Stomach (tissue), 4 donors: ENCODE measurements at regions not wholly inside any gene's neighbourhood (a gene's known extent, or its start where the extent isn't known, plus 50 kb on each side); places are given as distances from the start of the nearest gene placed in this dataset.
"Not testable (repeated sequence)": the region's sequence is repeated elsewhere in the genome, so short reads cannot be mapped to it uniquely, and the experiment has no call there.

ENCODE experiments used
- EP300 ChIP-seq: sonication (generic); formaldehyde crosslinking; IDR thresholded peaks from one replicate; pipeline ENCODE4 v1.6.1; 2017; ENCODE audit warnings: antibody characterized with exemption
- POLR2A ChIP-seq, 4 donors: fragments of 450-650 bp; IDR thresholded peaks; one replicate each; pipeline ENCODE4 v1.6.1; 2016; ENCODE audit warnings: antibody characterized with exemption in 4 of 4, control low read depth in 2 of 4, mild to moderate bottlenecking in 1 of 4, moderate library complexity in 1 of 4
- POLR2AphosphoS5 ChIP-seq, 3 donors: sonication (generic); formaldehyde crosslinking; IDR thresholded peaks; one replicate each; pipeline ENCODE4 v1.6.1; 2016; ENCODE audit warnings: antibody characterized with exemption in 3 of 3
- TF ChIP-seq, protein P1 (sequence below), 7 experiments: fragments of 450-650 bp in 4 of 7; fragments of 200-600 bp in 3 of 7; sonication (generic) in 3 of 7; IDR thresholded peaks; one replicate each; pipeline ENCODE4 v1.5.1; 2016 to 2019; ENCODE audit warnings: antibody characterized with exemption in 7 of 7, control low read depth in 2 of 7, mild to moderate bottlenecking in 1 of 7

- TF ChIP-seq, protein P1, sequence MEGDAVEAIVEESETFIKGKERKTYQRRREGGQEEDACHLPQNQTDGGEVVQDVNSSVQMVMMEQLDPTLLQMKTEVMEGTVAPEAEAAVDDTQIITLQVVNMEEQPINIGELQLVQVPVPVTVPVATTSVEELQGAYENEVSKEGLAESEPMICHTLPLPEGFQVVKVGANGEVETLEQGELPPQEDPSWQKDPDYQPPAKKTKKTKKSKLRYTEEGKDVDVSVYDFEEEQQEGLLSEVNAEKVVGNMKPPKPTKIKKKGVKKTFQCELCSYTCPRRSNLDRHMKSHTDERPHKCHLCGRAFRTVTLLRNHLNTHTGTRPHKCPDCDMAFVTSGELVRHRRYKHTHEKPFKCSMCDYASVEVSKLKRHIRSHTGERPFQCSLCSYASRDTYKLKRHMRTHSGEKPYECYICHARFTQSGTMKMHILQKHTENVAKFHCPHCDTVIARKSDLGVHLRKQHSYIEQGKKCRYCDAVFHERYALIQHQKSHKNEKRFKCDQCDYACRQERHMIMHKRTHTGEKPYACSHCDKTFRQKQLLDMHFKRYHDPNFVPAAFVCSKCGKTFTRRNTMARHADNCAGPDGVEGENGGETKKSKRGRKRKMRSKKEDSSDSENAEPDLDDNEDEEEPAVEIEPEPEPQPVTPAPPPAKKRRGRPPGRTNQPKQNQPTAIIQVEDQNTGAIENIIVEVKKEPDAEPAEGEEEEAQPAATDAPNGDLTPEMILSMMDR (IDR thresholded peaks at IDR 0.05), result not testable (repeated sequence)
- TF ChIP-seq POLR2AphosphoS5 (IDR thresholded peaks at IDR 0.05); EP300; POLR2A (IDR thresholded peaks at IDR 0.05): not testable (repeated sequence)
Measured at GRCh38 chr10:30706189-30706588, 76.6 kb upstream of the LYZL2 start.
